DMS153 treated with DMSO at 0.1 percent for 48 hours (cell line): ENCODE measurements at regions not wholly inside any gene's neighbourhood (a gene's known extent, or its start where the extent isn't known, plus 50 kb on each side); places are given as distances from the start of the nearest gene placed in this dataset.
"Not testable (repeated sequence)": the region's sequence is repeated elsewhere in the genome, so short reads cannot be mapped to it uniquely, and the experiment has no call there.

Experiments
- DNase-seq: peaks from one replicate; lab custom pipeline; 2025; ENCODE audit not compliant: unreplicated experiment; lab: John Stamatoyannopoulos, UW

DNA sequence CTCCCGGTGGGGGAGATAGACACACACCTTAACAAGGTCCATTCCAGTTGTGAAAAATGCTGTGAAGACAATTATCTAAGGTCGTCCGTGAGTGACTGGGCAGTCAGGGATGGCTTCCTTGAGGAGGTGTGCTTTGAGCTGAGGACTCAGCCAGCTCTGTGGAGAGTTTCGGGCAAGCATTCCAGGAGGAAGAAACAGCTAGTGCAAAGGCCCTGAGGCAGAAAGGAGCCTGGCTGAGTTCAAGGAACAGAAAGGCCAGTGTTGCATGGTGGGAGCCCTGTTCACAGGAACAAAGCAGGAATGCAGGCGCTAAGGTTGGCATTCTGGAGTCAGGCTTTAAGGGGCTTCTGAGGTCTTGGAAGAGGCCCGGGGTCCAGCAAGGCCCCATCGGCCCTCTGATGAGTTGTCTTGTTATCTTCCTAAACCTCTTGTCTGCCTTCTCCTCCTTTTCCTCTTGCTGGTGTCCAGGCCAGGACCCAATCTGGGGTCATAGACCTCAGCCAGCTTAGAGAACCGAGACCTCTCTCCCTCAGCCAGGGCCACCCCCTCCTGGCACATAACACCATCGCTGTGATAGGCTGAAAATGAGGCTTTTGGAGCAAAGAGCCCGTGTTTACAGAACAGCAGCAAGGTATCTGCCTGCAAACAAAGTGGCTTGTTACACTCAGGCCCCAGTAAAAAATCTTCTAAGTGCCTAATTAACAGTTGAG, 270.2 kb upstream of the MVB12B start:
- no peak for DNase-seq

- peak; percentile 7 for DNase-seq
Measured at GRCh38 chr9:126057121-126057825, 269.4 kb upstream of the MVB12B start.

DNA sequence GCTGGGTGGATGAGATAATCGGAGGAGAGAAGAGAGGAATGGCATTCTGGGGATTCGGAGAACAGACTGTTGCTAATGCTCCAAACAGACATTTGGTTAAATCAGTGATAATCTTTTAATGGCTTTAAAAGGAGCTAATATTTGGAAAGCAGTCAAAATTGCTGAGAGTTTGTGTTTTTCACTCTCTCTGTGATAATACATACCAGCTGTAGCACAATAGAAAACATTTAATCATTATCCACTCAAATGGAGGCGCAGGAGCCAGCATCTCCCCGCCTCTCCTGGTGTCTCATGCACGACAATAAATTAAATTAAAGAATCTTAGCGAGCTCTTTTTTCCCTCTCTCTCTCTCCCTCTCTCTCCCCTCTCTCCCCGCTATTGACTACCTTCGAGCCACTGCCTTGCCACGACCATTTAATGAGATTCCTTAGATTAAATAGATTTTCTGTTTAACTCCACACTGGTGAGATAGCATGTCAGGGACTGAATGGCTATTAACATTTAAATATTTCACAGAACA, 268.6 kb upstream of the MVB12B start:
- peak; percentile 12 for DNase-seq

DNA sequence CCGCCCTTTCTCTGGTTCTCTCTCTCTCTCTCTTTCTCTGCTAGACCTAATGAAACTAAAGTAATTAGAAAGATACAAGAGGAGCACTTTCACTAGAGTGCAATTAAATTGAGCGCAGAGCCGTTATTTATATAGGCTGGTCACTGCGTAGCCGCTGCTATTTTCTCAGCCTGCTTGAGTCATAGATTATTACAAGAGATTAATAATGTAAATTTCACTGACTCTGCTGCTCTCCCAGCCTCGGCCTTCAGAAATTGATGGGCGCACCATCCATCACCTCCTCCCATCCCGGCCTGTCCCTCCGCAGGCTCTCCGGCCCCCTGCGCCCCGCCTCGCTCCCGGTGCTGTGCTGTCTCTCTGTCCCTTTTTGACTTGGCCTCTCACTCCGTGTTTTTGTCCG, 268.0 kb upstream of the MVB12B start:
- no peak for DNase-seq

DNA sequence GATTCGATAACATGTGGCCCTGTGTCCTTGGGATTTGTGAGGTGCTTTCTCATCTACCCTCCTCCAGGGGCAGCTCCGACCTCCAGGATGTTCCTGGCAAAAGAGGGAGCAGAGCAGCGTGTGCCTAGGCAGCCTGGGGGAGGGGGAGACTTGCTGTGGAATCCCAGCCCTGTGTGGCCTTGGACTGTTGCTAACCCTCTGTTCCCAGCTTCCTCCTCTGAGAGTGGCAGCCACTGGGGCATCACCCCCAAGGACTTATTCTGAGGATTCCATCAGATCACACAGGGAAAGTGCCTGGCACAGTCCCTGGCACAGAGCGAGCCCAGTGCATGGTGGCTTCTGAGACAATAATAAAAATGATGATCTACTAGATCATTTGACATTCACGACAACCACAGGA, 265.1 kb upstream of the MVB12B start:
- no peak for DNase-seq

DNA sequence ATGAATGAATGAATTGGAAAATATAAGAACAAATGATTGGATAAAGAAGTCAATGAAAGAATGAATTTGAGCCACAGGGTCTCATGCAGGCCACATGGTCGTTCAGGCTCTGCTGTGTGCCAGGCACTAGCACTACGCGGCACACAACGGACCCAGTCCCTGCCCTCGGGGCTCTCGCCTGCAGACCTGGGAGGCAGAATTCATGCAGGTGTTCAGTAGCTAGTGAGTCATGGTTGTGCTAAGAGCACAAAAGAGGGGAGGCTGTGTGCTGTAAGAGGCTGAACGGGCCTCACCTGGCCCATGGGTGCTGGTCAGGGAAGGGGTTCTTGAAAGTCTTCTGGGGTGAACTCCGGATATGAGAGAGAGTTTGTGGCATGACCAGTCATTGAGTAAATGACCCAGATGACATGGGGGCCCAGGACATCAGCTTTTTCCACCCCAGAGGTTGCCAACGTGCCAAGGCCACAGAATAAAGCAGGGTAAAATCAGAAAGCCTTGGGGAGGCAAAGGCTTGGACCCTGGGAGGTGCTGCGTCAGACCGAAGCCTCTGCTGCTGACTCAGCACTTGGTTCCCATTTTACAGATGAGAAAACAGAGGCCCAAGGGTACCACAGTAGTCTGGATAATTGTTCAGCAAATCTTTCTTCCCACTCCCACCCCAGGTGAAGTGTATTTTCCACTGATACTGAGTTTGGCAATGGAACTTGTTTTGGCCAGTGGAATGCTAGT, 264.3 kb upstream of the MVB12B start:
- DNase-seq = no peak

- DNase-seq = no peak
Measured at GRCh38 chr9:126063326-126063725, 263.3 kb upstream of the MVB12B start.

DNA sequence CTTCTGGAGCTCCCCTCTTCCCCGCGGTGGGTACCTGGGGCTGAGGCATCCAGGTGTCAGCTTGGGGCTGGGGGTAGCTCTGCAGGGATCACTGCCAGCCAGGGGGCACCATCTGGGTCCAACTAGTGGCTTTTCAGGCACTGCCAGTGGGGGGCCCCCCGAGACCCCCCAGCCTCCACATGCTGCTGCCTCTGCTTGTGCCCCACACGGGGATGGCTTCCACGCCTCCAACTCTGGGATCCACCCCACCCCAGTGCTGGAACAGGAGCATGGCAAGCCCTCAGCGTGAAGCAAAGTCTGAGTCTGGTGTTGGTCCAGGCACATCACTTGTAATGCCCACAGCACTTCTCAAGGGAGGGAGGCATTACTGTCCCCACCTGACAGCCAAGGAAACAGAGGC, 260.5 kb upstream of the MVB12B start:
- DNase-seq = no peak

DNA sequence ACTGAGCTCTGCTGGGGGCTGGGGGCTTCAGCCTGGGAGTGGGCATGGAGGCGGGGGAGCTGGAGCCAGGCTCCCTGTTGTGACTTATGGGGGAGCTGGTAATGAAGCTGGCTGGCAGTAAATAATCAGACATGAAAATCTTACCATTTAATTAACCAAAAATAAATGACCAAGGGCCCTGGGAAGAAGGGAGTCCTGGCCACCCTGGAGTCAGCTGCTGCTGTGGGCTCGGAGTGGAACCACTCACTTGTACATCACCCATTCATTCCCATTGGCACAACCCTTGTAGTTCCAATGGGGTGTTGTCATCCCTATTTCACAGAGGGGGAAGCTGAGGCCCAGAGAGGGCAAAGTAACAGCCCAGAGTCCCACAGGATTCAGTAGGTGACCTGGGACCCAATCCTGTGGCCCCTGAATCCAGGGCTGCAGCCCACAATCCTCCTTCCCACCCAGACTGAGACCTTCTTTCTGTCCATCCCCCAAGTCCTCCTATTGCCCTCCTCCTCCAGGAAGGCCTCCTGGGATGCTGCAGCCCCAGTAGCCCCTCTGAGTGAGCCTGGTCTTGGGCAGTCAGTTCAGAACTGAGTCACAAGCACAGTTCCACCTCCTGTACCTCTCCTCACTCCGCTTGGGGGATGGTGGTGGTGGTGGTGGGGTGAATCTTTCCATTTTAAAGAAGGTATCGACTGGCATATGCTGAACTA, 259.4 kb upstream of the MVB12B start:
- no peak for DNase-seq

GRCh38 chr9:126068534-126069230, 257.9 kb upstream of the MVB12B start:
- no peak for DNase-seq

- DNase-seq = no peak
Measured at GRCh38 chr9:126069400-126069955, 257.2 kb upstream of the MVB12B start.

DNA sequence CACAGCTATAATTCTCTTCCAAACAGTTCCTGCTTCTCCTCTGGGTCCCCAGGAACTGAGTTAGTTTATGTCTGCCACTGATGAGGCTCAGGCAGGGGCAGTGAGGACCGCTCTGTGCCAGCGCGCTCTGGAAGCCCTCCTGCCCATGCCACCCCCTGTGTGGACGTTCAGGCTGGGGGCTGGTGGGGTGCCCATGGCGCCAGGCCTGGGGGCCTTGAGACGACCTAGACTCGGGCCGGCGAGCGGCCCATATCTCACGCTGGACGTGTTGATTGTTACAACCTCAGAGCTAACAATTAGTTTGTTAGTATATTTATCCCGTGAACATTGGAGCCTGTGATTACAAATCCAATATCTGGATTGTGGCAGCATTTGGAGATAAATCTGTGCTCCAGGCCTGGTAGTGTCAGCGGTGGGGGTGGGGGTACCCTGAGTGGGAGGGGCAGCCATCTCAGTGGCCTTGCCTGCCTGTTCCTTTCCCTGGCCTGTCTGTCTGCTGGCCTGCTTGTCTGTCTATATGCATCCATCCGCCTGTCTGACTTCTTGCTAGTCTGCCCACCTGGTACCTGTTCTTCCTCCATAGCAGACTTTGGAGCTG, 256.5 kb upstream of the MVB12B start:
- no peak for DNase-seq

DNA sequence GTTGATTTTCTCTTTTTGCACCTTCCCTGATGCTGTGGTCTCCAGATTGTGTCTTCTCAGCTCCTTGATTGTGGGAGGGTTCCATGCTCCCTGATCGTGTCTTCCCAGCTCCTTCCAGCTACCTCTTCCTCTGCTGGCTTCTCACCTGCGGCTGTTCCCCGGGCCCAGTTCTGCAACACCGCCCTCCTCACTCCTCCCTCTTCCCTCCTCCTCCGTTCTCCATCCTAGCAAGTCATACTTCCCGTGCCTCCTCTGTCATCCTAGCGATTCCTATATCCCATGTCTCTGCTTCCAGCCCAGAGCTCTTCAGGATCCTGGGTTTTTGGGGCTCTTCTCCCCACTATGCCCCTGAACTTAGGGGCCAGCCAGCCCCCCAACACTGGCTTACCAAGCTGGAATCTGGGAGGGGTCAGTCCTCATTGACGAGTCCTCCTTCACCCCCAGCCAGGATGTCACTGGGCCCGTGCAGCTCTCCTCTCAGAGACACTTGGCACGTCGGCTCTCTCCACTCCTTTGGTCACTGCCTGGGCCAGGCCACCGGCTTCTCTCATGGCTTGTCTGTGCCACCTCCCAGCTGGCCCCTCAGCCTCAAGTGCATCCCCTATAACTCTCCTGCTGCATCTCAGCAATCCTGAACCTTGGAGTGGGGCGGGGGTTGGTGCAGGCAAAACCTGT, 255.4 kb upstream of the MVB12B start:
- DNase-seq = no peak

DNA sequence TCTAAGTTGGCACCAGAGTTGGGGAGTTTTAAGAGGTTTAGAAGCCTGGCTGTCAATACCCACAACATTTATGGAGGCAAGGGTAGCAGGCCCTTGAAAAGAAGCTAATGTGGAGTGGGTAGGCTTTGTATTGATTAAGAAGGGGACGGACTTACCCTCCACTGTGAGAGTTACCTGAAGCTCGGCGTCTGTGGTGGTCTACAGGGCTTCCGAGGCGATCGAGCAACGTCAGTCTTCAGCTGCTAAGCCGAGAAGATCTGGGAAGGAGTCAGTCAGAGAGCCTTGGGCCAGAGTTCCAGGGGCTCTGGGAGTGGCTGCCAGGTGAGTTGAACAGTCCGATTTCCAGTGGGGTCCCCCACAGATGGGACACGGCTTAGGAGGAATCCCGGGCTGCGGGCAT, 249.0 kb upstream of the MVB12B start:
- not testable (repeated sequence) for DNase-seq

- DNase-seq = no peak
Measured at GRCh38 chr9:126080641-126081040, 246.0 kb upstream of the MVB12B start.

- DNase-seq = no peak
Measured at GRCh38 chr9:126081746-126082145, 244.9 kb upstream of the MVB12B start.

GRCh38 chr9:126084008-126084407, 242.6 kb upstream of the MVB12B start:
- no peak for DNase-seq

DNA sequence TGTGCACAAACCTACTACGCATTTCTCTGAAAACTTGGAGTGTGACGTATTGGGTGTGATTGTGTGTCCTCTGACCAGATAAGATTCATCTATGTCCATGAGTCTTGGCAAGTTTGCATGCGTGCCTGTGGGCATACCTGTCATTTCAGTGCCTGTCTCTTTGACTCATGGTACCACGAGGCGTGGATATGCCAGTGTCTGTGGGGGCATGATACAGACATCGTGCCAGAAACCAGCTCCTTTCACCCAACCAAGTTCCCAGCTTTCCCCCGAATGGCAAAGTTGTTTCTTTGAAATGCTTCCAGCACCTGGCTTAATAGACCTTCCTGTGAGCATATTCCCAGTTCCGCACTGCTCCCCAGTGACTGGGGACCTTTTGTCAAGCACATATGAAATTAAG, 241.9 kb upstream of the MVB12B start:
- DNase-seq = no peak

- no peak for DNase-seq
Measured at GRCh38 chr9:126085170-126085569, 241.5 kb upstream of the MVB12B start.
